NCI-H1105 treated with DMSO at 0.1 percent for 48 hours (cell line): ENCODE measurements at regions not wholly inside any gene's neighbourhood (a gene's known extent, or its start where the extent isn't known, plus 50 kb on each side); places are given as distances from the start of the nearest gene placed in this dataset.
"Not testable (repeated sequence)": the region's sequence is repeated elsewhere in the genome, so short reads cannot be mapped to it uniquely, and the experiment has no call there.

Source experiments
- DNase-seq: peaks from one replicate; lab custom pipeline; 2025; lab: John Stamatoyannopoulos, UW

DNA sequence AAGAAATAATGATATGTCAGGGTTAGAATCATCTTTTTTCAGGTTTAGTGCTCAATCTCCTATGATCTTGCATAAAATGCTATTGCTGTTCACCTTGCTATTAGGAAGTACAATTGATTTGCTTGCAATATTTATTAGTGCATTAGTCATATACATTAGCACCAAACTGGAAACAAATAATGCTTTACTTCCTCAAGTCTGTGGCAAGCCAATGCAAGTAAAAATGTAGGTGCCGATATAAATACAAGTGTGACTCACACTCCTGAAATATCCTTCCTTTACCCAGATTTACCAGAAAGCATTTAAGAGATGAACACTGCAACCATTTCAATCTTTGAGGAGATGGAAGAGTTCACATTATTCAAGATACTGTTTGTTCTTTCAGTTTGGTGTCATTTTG is 1487.7 kb upstream of the ADGRL3 start:
- DNase-seq: no peak

- DNase-seq: not testable (repeated sequence)
Observed at GRCh38 chr4:59724286-59724685, 1475.8 kb upstream of the ADGRL3 start.

- DNase-seq: no peak
Observed at GRCh38 chr4:59727745-59728144, 1472.4 kb upstream of the ADGRL3 start.

DNA sequence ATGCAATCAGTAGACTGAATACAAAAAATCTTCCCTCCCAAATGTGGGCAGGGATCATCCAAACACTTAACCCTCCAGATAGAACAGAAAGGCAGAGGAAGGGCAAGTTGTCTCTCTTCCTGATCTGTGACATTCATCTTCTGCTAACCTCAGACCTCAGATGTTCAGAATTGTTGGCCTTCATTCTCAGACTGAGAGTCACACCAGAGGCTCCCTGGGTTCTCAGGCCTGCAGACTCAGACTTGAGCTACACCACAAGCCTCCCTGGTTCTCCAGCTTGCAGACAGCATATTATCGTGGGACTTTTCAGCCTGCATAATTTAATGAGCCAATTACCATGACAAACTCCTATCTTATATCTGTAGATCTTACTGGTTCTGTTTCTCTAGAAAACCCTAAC is 1471.6 kb upstream of the ADGRL3 start:
- DNase-seq: no peak

GRCh38 chr4:59729321-59729720 is 1470.8 kb upstream of the ADGRL3 start:
- no peak for DNase-seq

DNA sequence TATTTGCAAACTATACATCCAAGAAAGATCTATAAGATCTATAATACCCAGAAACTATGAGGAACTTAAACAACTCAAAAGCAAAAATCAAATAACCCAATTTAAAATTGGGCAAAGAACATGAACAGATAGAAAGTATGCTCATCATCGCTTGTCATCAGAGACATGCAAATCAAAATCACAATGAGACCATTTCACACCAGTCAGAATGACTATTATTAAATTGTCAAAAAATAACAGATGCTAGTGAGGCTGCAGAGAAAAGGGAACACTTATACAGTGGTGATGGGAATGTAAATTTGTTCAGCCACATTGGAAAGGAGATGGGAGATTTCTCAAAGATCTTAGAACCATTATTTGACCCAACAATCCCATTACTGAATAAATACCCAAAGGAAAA is 1451.7 kb upstream of the ADGRL3 start:
- no peak for DNase-seq

- DNase-seq: no peak
Observed at GRCh38 chr4:59759082-59759825, 1440.9 kb upstream of the ADGRL3 start.

DNA sequence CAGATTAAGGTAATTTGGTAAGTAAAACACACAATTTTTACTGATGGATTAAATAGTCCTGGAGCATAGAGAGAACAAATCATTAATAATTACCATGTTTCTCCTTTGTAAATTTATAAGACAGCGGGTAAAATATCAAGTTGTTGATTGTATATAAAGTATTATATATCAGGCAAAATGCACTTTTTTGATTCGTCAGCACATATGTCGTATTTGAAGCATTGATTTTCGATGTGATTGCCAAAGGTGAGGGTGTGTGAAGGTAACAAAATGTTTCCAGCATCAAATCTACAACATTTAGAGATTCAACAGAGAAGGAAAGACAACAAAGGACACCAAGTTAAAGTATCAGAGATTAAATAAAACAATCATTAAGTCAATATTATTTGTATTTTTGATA is 1437.8 kb upstream of the ADGRL3 start:
- no peak for DNase-seq

GRCh38 chr4:59770601-59771264 is 1429.4 kb upstream of the ADGRL3 start:
- no peak for DNase-seq

DNA sequence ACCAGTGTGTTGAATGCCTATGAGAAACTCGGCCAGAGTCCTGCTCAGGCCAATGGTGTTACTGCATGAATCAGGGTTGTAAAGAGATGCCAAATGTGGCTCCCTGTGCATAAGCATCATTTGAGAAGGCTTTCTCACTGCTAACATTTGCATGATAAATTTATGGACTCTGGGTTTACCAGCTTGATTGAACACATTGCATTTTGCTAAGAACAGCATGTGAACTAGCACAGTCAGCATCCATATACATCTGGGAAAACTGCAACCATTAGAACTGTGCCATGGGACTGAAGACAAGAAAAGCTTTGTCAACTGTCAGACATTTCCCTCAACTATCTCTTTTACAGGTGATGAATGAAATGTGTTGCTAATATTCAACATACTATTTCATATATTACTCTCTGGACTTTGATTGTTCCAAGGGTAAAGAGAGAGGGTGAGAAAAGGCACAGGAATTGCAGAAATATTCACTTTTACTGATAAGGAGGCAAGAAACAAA is 1427.4 kb upstream of the ADGRL3 start:
- DNase-seq: no peak

- DNase-seq: not testable (repeated sequence)
Observed at GRCh38 chr4:59780271-59780670, 1419.9 kb upstream of the ADGRL3 start.

GRCh38 chr4:59805176-59805575 is 1395.0 kb upstream of the ADGRL3 start:
- no peak for DNase-seq

GRCh38 chr4:59814402-59815010 is 1385.6 kb upstream of the ADGRL3 start:
- DNase-seq: no peak

GRCh38 chr4:59818656-59819055 is 1381.5 kb upstream of the ADGRL3 start:
- no peak for DNase-seq

GRCh38 chr4:59823311-59823710 is 1376.8 kb upstream of the ADGRL3 start:
- DNase-seq: no peak

DNA sequence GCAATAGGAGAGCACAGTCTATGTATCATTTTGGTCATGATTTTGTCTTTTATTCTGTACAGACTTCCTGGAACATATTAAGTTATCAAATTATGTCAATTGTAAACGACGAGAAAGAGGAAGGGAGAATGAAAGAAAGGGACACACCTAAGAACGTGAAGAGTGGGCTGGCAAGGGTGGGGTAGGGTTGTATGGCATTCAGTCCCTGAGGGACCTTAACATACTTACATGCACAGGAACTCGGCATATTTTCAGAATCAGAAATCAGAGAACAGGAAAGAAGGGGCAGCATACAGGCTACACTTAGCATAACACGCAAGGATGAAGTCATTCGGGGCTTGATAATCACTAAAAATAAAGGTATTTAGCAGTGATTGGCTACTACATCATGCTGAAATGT is 1375.0 kb upstream of the ADGRL3 start:
- DNase-seq: no peak

DNA sequence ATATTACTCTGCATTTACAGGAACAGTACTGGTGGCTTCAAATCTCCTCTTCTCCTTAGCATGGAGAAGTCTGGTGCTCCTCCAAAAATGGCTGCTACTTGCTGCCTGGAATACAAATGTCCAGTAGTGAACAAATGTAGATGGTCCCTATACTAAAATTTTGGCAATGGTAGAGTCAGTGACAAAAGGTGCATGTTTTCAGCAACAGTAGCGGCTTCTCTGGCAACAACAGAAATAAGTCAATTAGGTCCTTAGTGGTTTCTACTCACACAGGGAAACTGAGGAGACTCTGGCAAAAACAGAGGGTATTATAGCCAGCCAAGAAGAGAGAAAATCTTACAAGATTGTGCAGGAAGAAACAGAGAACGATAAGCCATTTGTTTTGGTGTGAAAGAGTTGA is 1368.4 kb upstream of the ADGRL3 start:
- DNase-seq: no peak

DNA sequence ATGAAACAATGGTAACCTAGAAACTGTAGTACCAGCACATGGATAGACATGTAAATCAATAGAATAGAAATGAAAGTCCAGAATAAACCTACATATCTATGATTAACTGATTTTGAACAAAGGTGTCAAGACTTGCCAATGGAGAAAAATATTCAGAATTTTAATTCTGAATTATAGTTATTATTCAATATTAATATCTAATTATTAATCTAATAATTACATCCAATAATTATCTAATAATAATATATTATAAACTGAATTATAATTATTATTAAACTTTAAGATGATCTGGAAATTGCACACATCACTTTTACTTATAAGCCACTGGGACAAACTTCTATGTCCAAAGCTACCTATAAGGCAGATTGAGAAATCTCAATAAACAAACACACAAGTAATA is 1365.2 kb upstream of the ADGRL3 start:
- DNase-seq: no peak

DNA sequence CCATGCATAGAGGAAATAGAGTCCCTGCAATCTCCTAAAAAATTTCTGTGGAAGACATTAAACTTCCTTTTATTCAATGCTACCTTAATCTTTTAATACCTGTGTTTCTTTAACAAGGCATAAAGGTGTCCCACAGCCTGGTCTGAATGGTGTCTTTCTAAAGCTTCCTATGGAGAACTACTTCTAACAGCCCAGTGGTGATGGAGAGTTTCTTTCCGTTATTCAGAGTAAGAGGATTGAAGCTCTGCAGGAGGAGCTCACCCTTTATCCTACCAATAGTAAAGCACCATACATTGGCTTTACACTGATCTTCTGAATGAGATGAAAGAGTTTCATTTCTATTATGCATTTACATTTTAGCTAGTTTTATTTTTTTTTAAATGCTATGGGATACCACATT is 1362.4 kb upstream of the ADGRL3 start:
- no peak for DNase-seq

GRCh38 chr4:59838236-59838635 is 1361.9 kb upstream of the ADGRL3 start:
- DNase-seq: no peak

GRCh38 chr4:59841698-59842097 is 1358.4 kb upstream of the ADGRL3 start:
- no peak for DNase-seq

- no peak for DNase-seq
Observed at GRCh38 chr4:59848457-59848856, 1351.7 kb upstream of the ADGRL3 start.
